Neuronal stem cell (in vitro differentiated cells): ENCODE measurements at regions not wholly inside any gene's neighbourhood (a gene's known extent, or its start where the extent isn't known, plus 50 kb on each side); places are given as distances from the start of the nearest gene placed in this dataset.

Experiments used
- DNase-seq: peaks from one replicate; pipeline ENCODE4 v3.0.0-alpha.2; 2013; ENCODE audit warnings: low spot score
- H2AFZ ChIP-seq: one replicate; pipeline ENCODE4 v1.6.1; 2013; ENCODE audit warnings: mild to moderate bottlenecking, low read length, inconsistent platforms
- H2AK5ac ChIP-seq: 2 replicates; pipeline ENCODE4 v1.6.1; 2013; ENCODE audit warnings: low read depth, mild to moderate bottlenecking, inconsistent platforms, low read length, moderate library complexity, mixed read lengths
- H2BK120ac ChIP-seq: 2 replicates; pipeline ENCODE4 v1.6.1; 2013; ENCODE audit warnings: low read depth, mild to moderate bottlenecking, inconsistent platforms, low read length, moderate library complexity, mixed read lengths
- H2BK12ac ChIP-seq: one replicate; pipeline ENCODE4 v1.6.1; 2013; ENCODE audit warnings: low read length, inconsistent platforms
- H2BK15ac ChIP-seq: 2 replicates; pipeline ENCODE4 v1.6.1; 2013; ENCODE audit warnings: mild to moderate bottlenecking, low read length, inconsistent platforms, mixed read lengths
- H2BK5ac ChIP-seq: one replicate; pipeline ENCODE4 v1.6.1; 2013; ENCODE audit warnings: inconsistent platforms, mild to moderate bottlenecking, low read length, moderate library complexity
- H3K14ac ChIP-seq: one replicate; pipeline ENCODE4 v1.6.1; 2013; ENCODE audit warnings: low read length, inconsistent platforms
- H3K18ac ChIP-seq: 2 replicates; pipeline ENCODE4 v1.6.1; 2013; ENCODE audit warnings: low read length, inconsistent platforms
- H3K23ac ChIP-seq: 2 replicates; pipeline ENCODE4 v1.6.1; 2013; ENCODE audit warnings: low read depth, mild to moderate bottlenecking, mixed read lengths, low read length, inconsistent platforms; ENCODE audit not compliant: poor library complexity
- H3K27ac ChIP-seq: replicated peaks from 3 replicates; pipeline ENCODE4 v1.5.1; 2013; ENCODE audit warnings: low read length, inconsistent platforms
- H3K27me3 ChIP-seq, 3 experiments: 2 replicates each; pipeline ENCODE4 v1.6.1; 2013; ENCODE audit warnings: low read length in 3 of 3, mild to moderate bottlenecking in 2 of 3, inconsistent platforms in 1 of 3, low read depth in 1 of 3, mixed read lengths in 1 of 3, moderate library complexity in 1 of 3; ENCODE audit not compliant: control insufficient read depth in 3 of 3, insufficient read depth in 3 of 3
- H3K36me3 ChIP-seq, 2 donors: replicated peaks in 1 of 2; 2 replicates each; pipeline ENCODE4 v1.6.1; 2013; ENCODE audit warnings: low read length in 2 of 2; ENCODE audit not compliant: control insufficient read depth in 2 of 2, insufficient read depth in 2 of 2
- H3K4ac ChIP-seq: 2 replicates; pipeline ENCODE4 v1.6.1; 2013; ENCODE audit warnings: inconsistent platforms, mild to moderate bottlenecking, low read length, moderate library complexity
- H3K4me1 ChIP-seq, 2 donors: 1 replicate in 1 of 2; 2 replicates in 1 of 2; pipeline ENCODE4 v1.6.1; 2013; ENCODE audit warnings: low read length in 2 of 2, low read depth in 1 of 2; ENCODE audit not compliant: control insufficient read depth in 2 of 2, insufficient read depth in 1 of 2
- H3K4me2 ChIP-seq: one replicate; pipeline ENCODE4 v1.6.1; 2013; ENCODE audit warnings: mild to moderate bottlenecking, low read length, inconsistent platforms; ENCODE audit not compliant: insufficient read depth, poor library complexity, severe bottlenecking
- H3K4me3 ChIP-seq, 2 donors: 2 replicates each; pipeline ENCODE4 v1.5.1; 2013; ENCODE audit warnings: low read length in 2 of 2, mild to moderate bottlenecking in 2 of 2, inconsistent platforms in 1 of 2, moderate library complexity in 1 of 2
- H3K79me1 ChIP-seq: one replicate; pipeline ENCODE4 v1.6.1; 2013; ENCODE audit warnings: low read depth, mild to moderate bottlenecking, inconsistent platforms, low read length, moderate library complexity
- H3K9ac ChIP-seq: one replicate; pipeline ENCODE4 v1.6.1; 2013; ENCODE audit warnings: mild to moderate bottlenecking, low read depth, low read length, inconsistent platforms; ENCODE audit not compliant: poor library complexity
- H3K9me3 ChIP-seq, 2 donors: replicated peaks in 1 of 2; 2 replicates each; pipeline versions ENCODE3 to v1.6.1; 2013; ENCODE audit warnings: low read length in 2 of 2, mild to moderate bottlenecking in 2 of 2, inconsistent platforms in 1 of 2, low read depth in 1 of 2, mixed read lengths in 1 of 2, moderate library complexity in 1 of 2; ENCODE audit not compliant: control insufficient read depth in 2 of 2, insufficient read depth in 1 of 2
- H4K8ac ChIP-seq: one replicate; pipeline ENCODE4 v1.6.1; 2013; ENCODE audit warnings: low read depth, mild to moderate bottlenecking, inconsistent platforms, low read length, moderate library complexity
- H4K91ac ChIP-seq: one replicate; pipeline ENCODE4 v1.6.1; 2013; ENCODE audit warnings: low read length, low read depth, mild to moderate bottlenecking, inconsistent platforms; ENCODE audit not compliant: poor library complexity
- WGBS, 2 donors: extraction: QIAGEN DNeasy Blood & Tissue Kit; methylation state at CpG; one replicate each; pipeline ENCODE4 v1.1.7; 2013; ENCODE audit warnings: missing lambda C conversion rate in 2 of 2, mixed read lengths in 1 of 2; ENCODE audit not compliant: insufficient read length in 2 of 2, insufficient replicate concordance in 1 of 2; ENCODE audit errors: extremely low coverage in 2 of 2; 5-methylcytosine and 5-hydroxymethylcytosine counted together

- Histone ChIP-seq H2BK5ac (no peak overlapping the region), H3K27me3 (no peaks in the 10 kb centered on the region), H2AK5ac (no peak overlapping the region), H3K4ac (no peak overlapping the region), H3K9me3 (peaks cover 4 to 9% of the 10 kb centered on the region in 2 donors), H2AFZ (no peak overlapping the region), H3K36me3 (no peaks in the 10 kb centered on the region), H3K4me2 (no peak overlapping the region), H2BK12ac (no peak overlapping the region), H3K18ac (no peak overlapping the region), H3K79me1 (no peaks in the 10 kb centered on the region), H2BK120ac (no peak overlapping the region), H2BK15ac (no peak overlapping the region), H3K14ac (no peak overlapping the region), H3K27ac (no peak overlapping the region), H4K91ac (no peak overlapping the region), H4K8ac (no peak overlapping the region), H3K4me3 (no peak overlapping the region), H3K23ac (no peak overlapping the region), H3K4me1 (no peaks in the 10 kb centered on the region), H3K9ac (no peak overlapping the region)
- WGBS, 2 donors, result no CpG with 5 or more reads among the region's 1 CpG
- DNase-seq, result no peak
These were observed 1123.7 kb upstream of the ATXN7L3B start for GRCh38 chr12:73413974-73414373.

GRCh38 chr12:73414926-73415325, 1122.7 kb upstream of the ATXN7L3B start:
- H2BK15ac ChIP-seq, result no peak overlapping the region
- H4K8ac ChIP-seq, result no peak overlapping the region
- no peak overlapping the region for H3K18ac ChIP-seq
- H3K36me3 ChIP-seq, result no peaks in the 10 kb centered on the region
- WGBS, 2 donors, result no CpG with 5 or more reads among the region's 2 CpGs
- H3K14ac ChIP-seq, result no peak overlapping the region
- no peaks in the 10 kb centered on the region for H3K4me1 ChIP-seq
- no peak overlapping the region for H3K9ac ChIP-seq
- peaks cover 4 to 9% of the 10 kb centered on the region in 2 donors for H3K9me3 ChIP-seq
- H2BK5ac ChIP-seq, result no peak overlapping the region
- H2BK120ac ChIP-seq, result no peak overlapping the region
- no peak overlapping the region for H3K27ac ChIP-seq
- H3K4me2 ChIP-seq, result no peak overlapping the region
- no peak for DNase-seq
- H2BK12ac ChIP-seq, result no peak overlapping the region
- H2AK5ac ChIP-seq, result no peak overlapping the region
- H4K91ac ChIP-seq, result no peak overlapping the region
- no peak overlapping the region for H3K4ac ChIP-seq
- H2AFZ ChIP-seq, result no peak overlapping the region
- H3K27me3 ChIP-seq, result no peaks in the 10 kb centered on the region
- no peak overlapping the region for H3K23ac ChIP-seq
- no peaks in the 10 kb centered on the region for H3K79me1 ChIP-seq
- H3K4me3 ChIP-seq, result no peak overlapping the region

GRCh38 chr12:73418541-73418940, 1119.1 kb upstream of the ATXN7L3B start:
- no peak overlapping the region for H2BK12ac ChIP-seq
- no peaks in the 10 kb centered on the region for H3K27me3 ChIP-seq
- no peak overlapping the region for H4K91ac ChIP-seq
- no peak overlapping the region for H3K4ac ChIP-seq
- H3K4me3 ChIP-seq, result no peak overlapping the region
- H3K23ac ChIP-seq, result no peak overlapping the region
- H3K27ac ChIP-seq, result no peak overlapping the region
- H3K14ac ChIP-seq, result no peak overlapping the region
- no peak overlapping the region for H2AFZ ChIP-seq
- H3K4me1 ChIP-seq, result no peaks in the 10 kb centered on the region
- DNase-seq, result no peak
- no peaks in the 10 kb centered on the region for H3K79me1 ChIP-seq
- no peak overlapping the region for H2BK15ac ChIP-seq
- H2BK120ac ChIP-seq, result no peak overlapping the region
- no peak overlapping the region for H2BK5ac ChIP-seq
- no peaks in the 10 kb centered on the region for H3K36me3 ChIP-seq
- no peak overlapping the region for H3K9ac ChIP-seq
- no peak overlapping the region for H4K8ac ChIP-seq
- H2AK5ac ChIP-seq, result no peak overlapping the region
- H3K4me2 ChIP-seq, result no peak overlapping the region
- H3K18ac ChIP-seq, result no peak overlapping the region
- peaks cover 2 to 4% of the 10 kb centered on the region in 2 donors for H3K9me3 ChIP-seq

- Histone ChIP-seq H2BK120ac (no peak overlapping the region), H3K4me1 (no peaks in the 10 kb centered on the region), H2BK5ac (no peak overlapping the region), H3K4ac (no peak overlapping the region), H3K36me3 (no peaks in the 10 kb centered on the region), H3K18ac (no peak overlapping the region), H3K4me2 (no peak overlapping the region), H2AFZ (no peak overlapping the region), H2BK15ac (no peak overlapping the region), H4K8ac (no peak overlapping the region), H3K14ac (no peak overlapping the region), H3K27me3 (no peaks in the 10 kb centered on the region), H3K4me3 (no peak overlapping the region), H3K79me1 (no peaks in the 10 kb centered on the region), H3K27ac (no peak overlapping the region), H3K9ac (no peak overlapping the region), H2BK12ac (no peak overlapping the region), H2AK5ac (no peak overlapping the region), H3K23ac (no peak overlapping the region), H4K91ac (no peak overlapping the region), H3K9me3 (peaks cover 0 to 2% of the 10 kb centered on the region in 2 donors)
- 100% methylated on average over 1 of the region's 5 CpGs; no CpG with 5 or more reads in 1 of the 2 donors for WGBS, 2 donors
- DNase-seq, result no peak
These were observed 1115.8 kb upstream of the ATXN7L3B start for GRCh38 chr12:73421832-73422231.
